ENCODE measurements at regions not wholly inside any gene's neighbourhood (a gene's known extent, or its start where the extent isn't known, plus 50 kb on each side); places are given as distances from the start of the nearest gene placed in this dataset.

DNA sequence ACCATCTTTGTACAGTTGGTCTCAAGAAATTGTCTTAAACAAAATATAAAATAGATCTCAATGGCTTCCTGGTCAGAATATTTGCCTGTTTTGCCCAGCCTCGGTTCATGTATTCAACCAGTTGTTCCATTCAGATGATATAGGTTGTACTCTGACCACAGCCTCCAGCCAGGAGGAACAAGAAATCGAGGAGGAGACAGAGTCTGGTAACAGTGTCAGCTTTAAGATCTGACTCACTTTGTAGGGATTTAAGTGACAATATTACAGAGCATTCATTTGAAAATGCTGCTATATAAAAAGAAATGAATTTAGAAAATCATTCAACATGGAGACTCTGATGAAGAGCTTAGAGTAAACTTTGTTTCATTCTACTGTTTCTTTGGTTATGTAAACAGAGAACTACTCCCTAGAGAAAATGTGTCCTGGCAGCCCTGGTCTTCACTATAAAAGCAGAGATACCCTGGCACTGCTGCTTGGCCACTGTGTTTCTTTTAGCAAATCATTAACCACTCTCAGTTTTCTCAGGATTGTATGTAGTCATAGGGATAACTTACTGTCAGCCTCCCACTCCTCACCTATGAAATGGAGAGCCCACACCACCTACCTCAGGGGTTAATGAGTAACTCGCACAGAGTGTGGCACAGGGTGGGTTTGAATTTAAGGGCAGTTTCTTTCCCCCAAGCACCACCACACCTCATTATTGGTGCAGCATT is 53.5 kb downstream of the PAGE2 start:
- Histone ChIP-seq H3K36me3 (ENCODE audit: insufficient read depth) (no peaks in the 10 kb centered on the region), H3K4me2 (no peak overlapping the region), H3K79me2 (ENCODE audit: insufficient read depth, low read depth) (no peaks in the 10 kb centered on the region), H3K4me1 (ENCODE audit: low read depth, poor library complexity, severe bottlenecking) (no peaks in the 10 kb centered on the region), H2AFZ (ENCODE audit: low read depth) (no peak overlapping the region), H3K27ac (no peak overlapping the region), H4K20me1 (ENCODE audit: insufficient read depth) (no peaks in the 10 kb centered on the region), H3K27me3 (ENCODE audit: insufficient read depth, low read depth) (no peaks in the 10 kb centered on the region), H3K9ac (no peak overlapping the region), H3K4me3 (IDR thresholded peaks at IDR 0.05; ENCODE audit: insufficient read depth, low read depth, low read length) (no peak overlapping the region)
- TF ChIP-seq, protein P1, sequence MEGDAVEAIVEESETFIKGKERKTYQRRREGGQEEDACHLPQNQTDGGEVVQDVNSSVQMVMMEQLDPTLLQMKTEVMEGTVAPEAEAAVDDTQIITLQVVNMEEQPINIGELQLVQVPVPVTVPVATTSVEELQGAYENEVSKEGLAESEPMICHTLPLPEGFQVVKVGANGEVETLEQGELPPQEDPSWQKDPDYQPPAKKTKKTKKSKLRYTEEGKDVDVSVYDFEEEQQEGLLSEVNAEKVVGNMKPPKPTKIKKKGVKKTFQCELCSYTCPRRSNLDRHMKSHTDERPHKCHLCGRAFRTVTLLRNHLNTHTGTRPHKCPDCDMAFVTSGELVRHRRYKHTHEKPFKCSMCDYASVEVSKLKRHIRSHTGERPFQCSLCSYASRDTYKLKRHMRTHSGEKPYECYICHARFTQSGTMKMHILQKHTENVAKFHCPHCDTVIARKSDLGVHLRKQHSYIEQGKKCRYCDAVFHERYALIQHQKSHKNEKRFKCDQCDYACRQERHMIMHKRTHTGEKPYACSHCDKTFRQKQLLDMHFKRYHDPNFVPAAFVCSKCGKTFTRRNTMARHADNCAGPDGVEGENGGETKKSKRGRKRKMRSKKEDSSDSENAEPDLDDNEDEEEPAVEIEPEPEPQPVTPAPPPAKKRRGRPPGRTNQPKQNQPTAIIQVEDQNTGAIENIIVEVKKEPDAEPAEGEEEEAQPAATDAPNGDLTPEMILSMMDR (conservative IDR thresholded peaks at IDR 0.05; ENCODE audit: low read depth, low read length) = no peak

- TF ChIP-seq, protein P1 (conservative IDR thresholded peaks at IDR 0.05; ENCODE audit: low read depth, low read length) = no peak
- no peak overlapping the region for H3K4me3 ChIP-seq (IDR thresholded peaks at IDR 0.05; ENCODE audit: insufficient read depth, low read depth, low read length)
- no peaks in the 10 kb centered on the region for H3K27me3 ChIP-seq (ENCODE audit: insufficient read depth, low read depth)
- H4K20me1 ChIP-seq (ENCODE audit: insufficient read depth) = no peaks in the 10 kb centered on the region
- no peaks in the 10 kb centered on the region for H3K79me2 ChIP-seq (ENCODE audit: insufficient read depth, low read depth)
- no peak overlapping the region for H3K4me2 ChIP-seq
- H3K4me1 ChIP-seq (ENCODE audit: low read depth, poor library complexity, severe bottlenecking) = no peaks in the 10 kb centered on the region
- no peak overlapping the region for H3K9ac ChIP-seq
- no peak overlapping the region for H2AFZ ChIP-seq (ENCODE audit: low read depth)
- no peak overlapping the region for H3K27ac ChIP-seq
- no peaks in the 10 kb centered on the region for H3K36me3 ChIP-seq (ENCODE audit: insufficient read depth)
These were observed 54.1 kb downstream of the PAGE2 start for GRCh38 chrX:55142919-55143310.

DNA sequence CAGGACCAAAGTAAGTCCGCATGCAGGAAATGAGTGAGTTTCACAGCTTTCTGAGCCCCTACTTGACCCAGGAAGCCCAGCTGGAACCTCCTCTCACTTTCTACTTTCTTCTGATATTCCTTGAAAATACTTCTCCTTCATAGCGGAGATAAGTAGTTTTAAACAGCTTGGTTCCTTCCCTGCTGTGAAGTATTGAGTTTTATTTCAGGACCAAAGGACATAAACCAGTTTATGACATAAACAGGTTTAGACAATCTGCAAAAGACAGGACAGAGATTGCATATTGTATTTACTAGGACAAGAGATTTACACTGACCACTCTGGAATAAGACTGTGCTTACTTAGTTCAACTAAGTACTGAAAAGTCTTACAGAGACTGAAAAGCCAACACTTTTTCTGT is 54.8 kb downstream of the PAGE2 start:
- Histone ChIP-seq H3K9ac (no peak overlapping the region), H3K4me1 (ENCODE audit: low read depth, poor library complexity, severe bottlenecking) (no peaks in the 10 kb centered on the region), H3K4me2 (no peak overlapping the region), H3K4me3 (IDR thresholded peaks at IDR 0.05; ENCODE audit: insufficient read depth, low read depth, low read length) (no peak overlapping the region), H4K20me1 (ENCODE audit: insufficient read depth) (no peaks in the 10 kb centered on the region), H3K79me2 (ENCODE audit: insufficient read depth, low read depth) (no peaks in the 10 kb centered on the region), H3K27me3 (ENCODE audit: insufficient read depth, low read depth) (no peaks in the 10 kb centered on the region), H3K36me3 (ENCODE audit: insufficient read depth) (no peaks in the 10 kb centered on the region), H3K27ac (no peak overlapping the region), H2AFZ (ENCODE audit: low read depth) (no peak overlapping the region)
- TF ChIP-seq, protein P1 (conservative IDR thresholded peaks at IDR 0.05; ENCODE audit: low read depth, low read length) = no peak

DNA sequence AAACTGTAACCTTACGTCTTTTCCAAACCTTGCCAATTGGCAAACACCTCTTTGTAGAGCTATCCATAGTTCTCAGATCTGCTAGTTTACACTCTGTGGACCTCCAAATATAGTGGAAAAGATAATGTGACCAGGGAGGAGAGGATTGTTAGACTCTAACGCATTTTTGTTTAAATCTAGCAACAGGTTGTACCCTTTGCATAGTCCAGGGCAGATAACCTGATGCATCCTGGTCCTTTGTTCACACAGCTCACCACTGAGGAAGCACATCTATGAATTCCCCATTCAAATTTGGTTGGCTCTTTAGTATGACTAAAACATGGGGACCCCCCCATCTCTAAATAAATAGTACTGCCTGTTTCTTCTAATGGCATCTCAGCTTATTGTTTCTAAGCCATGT is 55.9 kb downstream of the PAGE2 start:
- Histone ChIP-seq H3K4me1 (ENCODE audit: low read depth, poor library complexity, severe bottlenecking) (no peaks in the 10 kb centered on the region), H3K4me2 (no peak overlapping the region), H3K36me3 (ENCODE audit: insufficient read depth) (no peaks in the 10 kb centered on the region), H3K9ac (no peak overlapping the region), H3K27ac (no peak overlapping the region), H4K20me1 (ENCODE audit: insufficient read depth) (no peaks in the 10 kb centered on the region), H3K79me2 (ENCODE audit: insufficient read depth, low read depth) (no peaks in the 10 kb centered on the region), H3K4me3 (IDR thresholded peaks at IDR 0.05; ENCODE audit: insufficient read depth, low read depth, low read length) (no peak overlapping the region), H2AFZ (ENCODE audit: low read depth) (no peak overlapping the region), H3K27me3 (ENCODE audit: insufficient read depth, low read depth) (no peaks in the 10 kb centered on the region)
- TF ChIP-seq, protein P1 (conservative IDR thresholded peaks at IDR 0.05; ENCODE audit: low read depth, low read length) = no peak
